SK-N-SH (cell line): ENCODE measurements at regions not wholly inside any gene's neighbourhood (a gene's known extent, or its start where the extent isn't known, plus 50 kb on each side); places are given as distances from the start of the nearest gene placed in this dataset.

Experiments used
- CTCF ChIA-PET: fragments of 300-600, 350-600 bp; formaldehyde crosslinking; extraction: SDS; loops from one replicate; lab custom pipeline; 2021; lab: Yijun Ruan, JAX
- POLR2A ChIA-PET: fragments of 350-600 bp; sonication (Branson Sonifier 250); formaldehyde crosslinking; extraction: SDS; loops from one replicate; lab custom pipeline; 2020; ENCODE audit warnings: antibody characterized with exemption, inconsistent platforms; lab: Yijun Ruan, JAX
- DNase-seq: peaks from one replicate; pipeline ENCODE4 v3.0.0; 2012
- H2AFZ ChIP-seq: fragments of 200-600 bp; sonication (generic); 2 replicates; pipeline ENCODE4 v1.8.1; 2016; ENCODE audit warnings: antibody characterized with exemption, mild to moderate bottlenecking, low read depth
- H3F3A ChIP-seq: fragments of 200-600 bp; sonication (generic); replicated peaks from 2 replicates; pipeline ENCODE3; 2016; ENCODE audit warnings: antibody characterized with exemption, mild to moderate bottlenecking; ENCODE audit not compliant: insufficient read depth
- H3K27ac ChIP-seq, 2 experiments: fragments of 200-500 bp in 1 of 2; fragments of 200-600 bp in 1 of 2; sonication (Bioruptor generic) in 1 of 2; sonication (generic), shearing (Covaris generic) in 1 of 2; 2 replicates each; pipeline versions ENCODE4 v1.5.1 to v1.6.1; 2014 to 2016; ENCODE audit warnings: low read depth in 2 of 2, inconsistent platforms in 1 of 2, low read length in 1 of 2, mild to moderate bottlenecking in 1 of 2, mixed read lengths in 1 of 2
- H3K27me3 ChIP-seq: fragments of 200-600 bp; sonication (generic), shearing (Covaris generic); 2 replicates; pipeline ENCODE4 v1.6.1; 2016; ENCODE audit warnings: mixed run types; ENCODE audit not compliant: insufficient read depth
- H3K36me3 ChIP-seq, 2 experiments: fragments of 200-500 bp in 1 of 2; fragments of 200-600 bp in 1 of 2; sonication (Bioruptor generic) in 1 of 2; sonication (generic) in 1 of 2; replicated peaks in 1 of 2; 2 replicates each; pipeline versions ENCODE3 to v1.5.1; 2014 to 2016; ENCODE audit warnings: low read length in 1 of 2, mild to moderate bottlenecking in 1 of 2; ENCODE audit not compliant: insufficient read depth in 2 of 2, control insufficient read depth in 1 of 2
- H3K4me1 ChIP-seq, 2 experiments: fragments of 200-500 bp in 1 of 2; fragments of 200-600 bp in 1 of 2; sonication (Bioruptor generic) in 1 of 2; sonication (generic), shearing (Covaris generic) in 1 of 2; 2 replicates each; pipeline versions ENCODE4 v1.5.1 to v1.6.1; 2014 to 2016; ENCODE audit warnings: low read depth in 1 of 2, low read length in 1 of 2, mixed run types in 1 of 2; ENCODE audit not compliant: insufficient read depth in 2 of 2, control insufficient read depth in 1 of 2
- H3K4me2 ChIP-seq: fragments of 200-600 bp; sonication (generic), shearing (Covaris generic); 2 replicates; pipeline ENCODE4 v1.6.1; 2017; ENCODE audit warnings: mixed run types
- H3K4me3 ChIP-seq, 2 experiments: fragments of 200-500 bp in 1 of 2; fragments of 200-600 bp in 1 of 2; sonication (Bioruptor generic) in 1 of 2; sonication (generic), shearing (Covaris generic) in 1 of 2; 2 replicates each; pipeline versions ENCODE4 v1.5.1 to v1.8.1; 2014 to 2016; ENCODE audit warnings: low read depth in 2 of 2, inconsistent platforms in 1 of 2, low read length in 1 of 2, mild to moderate bottlenecking in 1 of 2, mixed read lengths in 1 of 2, moderate library complexity in 1 of 2
- H3K79me2 ChIP-seq: fragments of 200-600 bp; sonication (generic); 2 replicates; pipeline ENCODE4 v1.8.1; 2017; ENCODE audit warnings: mild to moderate bottlenecking; ENCODE audit not compliant: insufficient read depth
- H3K9ac ChIP-seq: fragments of 200-600 bp; sonication (generic); 2 replicates; pipeline ENCODE4 v1.6.1; 2017; ENCODE audit warnings: mixed run types
- H3K9me2 ChIP-seq: fragments of 200-600 bp; sonication (generic); 2 replicates; pipeline ENCODE4 v1.6.1; 2017; ENCODE audit warnings: mixed run types
- H3K9me3 ChIP-seq: fragments of 200-600 bp; sonication (generic); 2 replicates; pipeline ENCODE4 v1.6.1; 2017; ENCODE audit warnings: mixed run types, mild to moderate bottlenecking, moderate library complexity
- H4K20me1 ChIP-seq: fragments of 200-600 bp; sonication (generic); 2 replicates; pipeline ENCODE4 v1.6.1; 2017; ENCODE audit warnings: mild to moderate bottlenecking, mixed run types; ENCODE audit not compliant: insufficient read depth
- CHD2 ChIP-seq: fragments of 150-350 bp; IDR thresholded peaks from 2 replicates; pipeline ENCODE4 v1.6.1; 2018; ENCODE audit warnings: low read length; ENCODE audit not compliant: partially characterized antibody
- EP300 ChIP-seq, 2 experiments: IDR thresholded peaks; 2 replicates each; pipeline versions ENCODE4 v1.4.0 to v1.6.1; 2012; ENCODE audit warnings: borderline replicate concordance in 1 of 2, low read depth in 1 of 2, low read length in 1 of 2
- EZH2phosphoT487 ChIP-seq: fragments of 200-600 bp; sonication (generic); IDR thresholded peaks from 2 replicates; pipeline ENCODE4 v1.6.1; 2017; ENCODE audit warnings: low read depth, mixed run types, mild to moderate bottlenecking, antibody characterized with exemption, moderate library complexity, borderline replicate concordance
- FOXJ3 ChIP-seq: sonication (generic); formaldehyde crosslinking; IDR thresholded peaks from 2 replicates; pipeline ENCODE4 v1.5.1; 2020; ENCODE audit warnings: mild to moderate bottlenecking, missing genetic modification reagents
- FOXM1 ChIP-seq: IDR thresholded peaks from 2 replicates; pipeline ENCODE4 v1.4.0; 2012; ENCODE audit warnings: low read depth, mild to moderate bottlenecking
- GABPA ChIP-seq: IDR thresholded peaks from 2 replicates; pipeline ENCODE4 v1.4.0; 2012; ENCODE audit warnings: low read depth, mild to moderate bottlenecking
- IRF3 ChIP-seq: fragments of 150-350 bp; IDR thresholded peaks from 2 replicates; pipeline ENCODE4 v1.6.1; 2016; ENCODE audit warnings: mild to moderate bottlenecking, low read depth, low read length
- MAX ChIP-seq: IDR thresholded peaks from 2 replicates; pipeline ENCODE4 v1.4.0; 2012; ENCODE audit warnings: low read depth
- MEF2A ChIP-seq: IDR thresholded peaks from 2 replicates; pipeline ENCODE4 v1.4.0; 2012; ENCODE audit warnings: low read depth, borderline replicate concordance
- NRF1 ChIP-seq: IDR thresholded peaks from 2 replicates; pipeline ENCODE4 v1.6.1; 2012; ENCODE audit warnings: low read depth, mild to moderate bottlenecking, low read length
- POLR2AphosphoS5 ChIP-seq: IDR thresholded peaks from 2 replicates; pipeline ENCODE4 v1.6.1; 2012; ENCODE audit warnings: low read depth, low read length
- RCOR1 ChIP-seq: fragments of 150-350 bp; IDR thresholded peaks from 2 replicates; pipeline ENCODE4 v1.6.1; 2017; ENCODE audit warnings: antibody characterized with exemption, low read length
- REST ChIP-seq: IDR thresholded peaks from 2 replicates; pipeline ENCODE4 v1.6.1; 2012; ENCODE audit warnings: mild to moderate bottlenecking, low read depth, low read length, moderate library complexity
- RXRA ChIP-seq: IDR thresholded peaks from 2 replicates; pipeline ENCODE4 v1.4.0; 2012; ENCODE audit warnings: low read depth, mild to moderate bottlenecking, borderline replicate concordance
- SIN3A ChIP-seq: IDR thresholded peaks from 2 replicates; pipeline ENCODE4 v1.6.1; 2012; ENCODE audit warnings: low read depth, mild to moderate bottlenecking, low read length, moderate library complexity, borderline replicate concordance
- SMC3 ChIP-seq: IDR thresholded peaks from 2 replicates; pipeline ENCODE4 v1.6.1; 2012; ENCODE audit warnings: low read depth, low read length, improper control_type of control experiment
- WGBS: methylation state at CpG from one replicate; pipeline ENCODE4 v1.1.6; 2017; ENCODE audit warnings: low lambda C conversion rate; 5-methylcytosine and 5-hydroxymethylcytosine counted together

- H2AFZ ChIP-seq: no peak overlapping the region
- ChIA-PET CTCF (interaction anchor here (0.5 to 1.6 kb wide), 4 partner anchors 21 to 103 kb away, joined by 3 to 5 read pairs (median 4); no protein-coding TSS in a partner anchor), POLR2A (no interaction called here)
- 87% methylated on average over 6 of the region's 6 CpGs for WGBS
- no peaks in the 10 kb centered on the region for H3K9me2 ChIP-seq
- H4K20me1 ChIP-seq: no peaks in the 10 kb centered on the region
- H3F3A ChIP-seq: peaks cover 5% of the 10 kb centered on the region
- H3K27ac ChIP-seq: peak overlapping the region; percentile 68 to 98; a peak in 3 of 4 replicates
- no peaks in the 10 kb centered on the region for H3K36me3 ChIP-seq
- H3K4me3 ChIP-seq: no peak overlapping the region
- H3K79me2 ChIP-seq: no peaks in the 10 kb centered on the region
- no peak overlapping the region for H3K4me2 ChIP-seq
- peaks cover 33 to 39% of the 10 kb centered on the region in 2 experiments; a peak in 3 of 4 replicates for H3K4me1 ChIP-seq
- H3K27me3 ChIP-seq: no peaks in the 10 kb centered on the region
- DNase-seq: no peak
- no peak overlapping the region for H3K9ac ChIP-seq
- no peaks in the 10 kb centered on the region for H3K9me3 ChIP-seq
- TF ChIP-seq MAX (no peak), GABPA (no peak), IRF3 (no peak), CHD2 (no peak), FOXJ3 (CRISPR knock-in tag) (no peak), MEF2A (no peak), EP300 (IDR thresholded peaks at IDR 0.05; ENCODE audit: borderline replicate concordance in 1 of 2, low read depth in 1 of 2, low read length in 1 of 2) (no peak), REST (no peak), RCOR1 (no peak), EZH2phosphoT487 (no peak), POLR2AphosphoS5 (no peak), SIN3A (no peak), FOXM1 (no peak), RXRA (no peak), SMC3 (no peak), NRF1 (no peak)
Measured at GRCh38 chr6:134719286-134719685, 230.6 kb downstream of the ALDH8A1 start.
